Upper lobe of left lung (tissue), 4 donors: ENCODE measurements at regions not wholly inside any gene's neighbourhood (a gene's known extent, or its start where the extent isn't known, plus 50 kb on each side); places are given as distances from the start of the nearest gene placed in this dataset.

Experiments used
- CTCF ChIP-seq, 6 experiments: fragments of 450-650 bp in 4 of 6; fragments of 200-600 bp in 2 of 6; sonication (generic) in 2 of 6; IDR thresholded peaks; one replicate each; pipeline ENCODE4 v1.5.1; 2016 to 2019; ENCODE audit warnings: antibody characterized with exemption in 6 of 6
- EP300 ChIP-seq, 4 donors: sonication (generic); formaldehyde crosslinking; IDR thresholded peaks; one replicate each; pipeline ENCODE4 v1.5.1; 2017; ENCODE audit warnings: antibody characterized with exemption in 4 of 4, control low read depth in 2 of 4
- POLR2A ChIP-seq, 4 donors: fragments of 450-650 bp; IDR thresholded peaks; one replicate each; pipeline ENCODE4 v1.5.1; 2016 to 2017; ENCODE audit warnings: antibody characterized with exemption in 4 of 4, mild to moderate bottlenecking in 2 of 4
- POLR2AphosphoS5 ChIP-seq, 2 donors: sonication (generic); formaldehyde crosslinking; IDR thresholded peaks; one replicate each; pipeline ENCODE4 v1.5.1; 2017; ENCODE audit warnings: antibody characterized with exemption in 2 of 2

- no peak for TF ChIP-seq CTCF (IDR thresholded peaks at IDR 0.05)
- TF ChIP-seq POLR2AphosphoS5 (IDR thresholded peaks at IDR 0.05), result no peak
- no peak for TF ChIP-seq POLR2A (IDR thresholded peaks at IDR 0.05)
- no peak for TF ChIP-seq EP300 (IDR thresholded peaks at IDR 0.05)
These were observed 156.3 kb upstream of the TMTC2 start for GRCh38 chr12:82530394-82530793.
